Bronchial epithelial cell (primary cell): ENCODE measurements at regions not wholly inside any gene's neighbourhood (a gene's known extent, or its start where the extent isn't known, plus 50 kb on each side); places are given as distances from the start of the nearest gene placed in this dataset.
A peak's percentile ranks its signal among the peaks of the same experiment; 100 is the strongest.

ENCODE experiments used
- DNase-seq: peaks from one replicate; pipeline ENCODE4 v3.0.0-alpha.2; 2010; ENCODE audit warnings: low read depth
- FAIRE-seq: peaks from 2 replicates; lab custom pipeline; 2011; peaks lifted over from hg19 to GRCh38; lab: Jason Lieb, UNC
- H3K27me3 ChIP-seq: 2 replicates; pipeline ENCODE4 v1.5.1; 2011; ENCODE audit warnings: low read length; ENCODE audit not compliant: control insufficient read depth, insufficient read depth
- H3K36me3 ChIP-seq: 2 replicates; pipeline ENCODE4 v1.5.1; 2011; ENCODE audit warnings: low read length; ENCODE audit not compliant: control insufficient read depth, insufficient read depth
- H3K4me3 ChIP-seq: 2 replicates; pipeline ENCODE4 v1.5.1; 2011; ENCODE audit warnings: mild to moderate bottlenecking, low read depth, low read length, control low read depth
- CTCF ChIP-seq: IDR thresholded peaks from 2 replicates; pipeline ENCODE4 v1.5.1; 2011; ENCODE audit warnings: mild to moderate bottlenecking, moderate library complexity, low read length, control low read depth, inconsistent platforms; ENCODE audit not compliant: insufficient read depth, severe bottlenecking

DNA sequence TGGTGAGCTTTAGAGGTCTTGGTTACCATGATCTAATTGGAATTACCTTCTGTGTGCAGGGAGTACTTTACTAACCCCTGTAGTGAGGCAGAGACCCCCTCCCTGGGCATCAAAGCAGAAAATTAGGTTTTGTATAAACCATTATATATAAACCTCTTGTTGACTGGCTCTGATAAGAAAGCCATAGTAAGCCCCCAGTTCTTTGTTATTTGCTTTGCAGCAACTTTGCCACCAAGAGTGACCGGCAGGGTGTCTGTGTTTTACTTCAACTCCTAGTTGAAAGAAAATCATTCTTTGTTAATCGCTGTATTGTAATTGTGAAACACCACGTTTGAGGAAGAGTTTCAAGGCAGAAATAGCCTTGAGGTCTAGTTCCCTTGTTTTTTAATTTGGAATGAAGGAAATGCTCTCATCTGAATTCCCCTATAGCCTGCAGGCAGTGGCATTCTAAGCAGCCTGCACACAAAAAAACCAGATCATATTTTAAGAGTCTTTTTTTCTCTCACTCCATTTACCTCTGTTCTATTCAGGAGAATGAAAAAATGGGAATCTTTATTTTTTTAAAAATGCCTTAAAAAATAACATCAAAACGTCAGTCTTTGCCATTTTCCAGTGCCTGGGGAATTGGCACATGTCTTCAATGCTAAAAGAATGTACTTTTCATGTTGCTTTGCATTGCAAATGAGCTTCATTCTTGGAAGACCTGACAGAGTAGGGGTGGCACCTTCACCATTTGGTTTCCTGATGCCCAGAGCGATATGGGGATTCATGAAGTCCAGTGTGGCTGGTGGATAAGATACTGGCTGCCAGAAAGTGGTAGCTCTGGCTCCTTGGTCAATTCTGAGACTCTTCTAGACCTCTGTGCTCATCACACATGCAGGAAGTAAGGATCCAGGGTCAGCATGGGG, 338.1 kb downstream of the SLC4A3 start:
- no peak for TF ChIP-seq CTCF
- DNase-seq (peak; percentile 48), FAIRE-seq (no peak)
- no peaks in the 10 kb centered on the region for H3K36me3 ChIP-seq
- H3K4me3 ChIP-seq, result no peak overlapping the region
- no peaks in the 10 kb centered on the region for H3K27me3 ChIP-seq

DNA sequence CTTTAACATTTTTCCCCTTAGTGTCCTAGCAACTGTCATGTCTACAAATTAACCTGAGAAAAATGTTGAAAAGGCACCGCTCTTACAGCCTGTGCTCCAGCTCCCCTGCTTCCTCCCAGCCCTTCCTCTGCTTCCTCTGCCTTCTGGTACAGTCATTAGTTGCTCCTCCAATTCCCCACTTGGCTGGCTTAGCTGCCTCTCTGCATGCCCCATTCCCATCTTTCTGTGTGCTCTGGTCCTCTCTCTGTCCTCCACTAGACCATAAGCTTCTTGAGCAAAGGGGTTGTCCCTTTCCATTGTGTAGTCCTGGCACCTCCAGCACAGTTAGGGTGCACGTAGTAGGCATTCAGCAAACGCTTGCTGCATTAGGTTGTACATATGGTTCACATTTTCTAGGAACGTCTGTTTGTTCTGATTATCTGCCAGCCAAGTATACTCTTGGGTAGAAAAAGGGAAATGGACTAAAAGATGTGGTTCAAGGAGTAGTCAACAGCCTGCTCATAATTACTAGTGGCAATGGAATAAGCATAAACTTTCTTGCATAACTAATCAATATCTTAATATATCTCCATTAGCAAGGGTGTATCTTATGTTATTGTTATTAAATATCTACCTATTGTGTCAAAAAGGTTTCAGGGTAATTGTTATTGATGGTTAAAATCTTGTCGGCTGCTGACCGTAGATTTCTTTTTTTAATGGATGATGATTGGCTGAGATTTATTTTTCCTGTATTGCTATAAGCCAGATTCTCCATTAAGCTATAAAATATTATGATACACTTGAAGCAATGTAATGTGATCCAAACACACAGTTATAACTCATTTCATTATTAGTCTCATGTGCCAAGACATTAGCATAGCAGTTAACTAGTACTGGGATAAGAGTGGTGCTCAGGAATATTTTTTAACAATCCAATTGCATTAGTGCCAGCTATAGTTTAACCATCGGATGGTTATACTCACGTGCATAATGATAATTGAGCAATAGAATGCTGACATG, 340.1 kb downstream of the SLC4A3 start:
- FAIRE-seq (no peak), DNase-seq (no peak)
- Histone ChIP-seq H3K27me3 (no peaks in the 10 kb centered on the region), H3K4me3 (no peak overlapping the region), H3K36me3 (no peaks in the 10 kb centered on the region)
- TF ChIP-seq CTCF, result no peak

DNA sequence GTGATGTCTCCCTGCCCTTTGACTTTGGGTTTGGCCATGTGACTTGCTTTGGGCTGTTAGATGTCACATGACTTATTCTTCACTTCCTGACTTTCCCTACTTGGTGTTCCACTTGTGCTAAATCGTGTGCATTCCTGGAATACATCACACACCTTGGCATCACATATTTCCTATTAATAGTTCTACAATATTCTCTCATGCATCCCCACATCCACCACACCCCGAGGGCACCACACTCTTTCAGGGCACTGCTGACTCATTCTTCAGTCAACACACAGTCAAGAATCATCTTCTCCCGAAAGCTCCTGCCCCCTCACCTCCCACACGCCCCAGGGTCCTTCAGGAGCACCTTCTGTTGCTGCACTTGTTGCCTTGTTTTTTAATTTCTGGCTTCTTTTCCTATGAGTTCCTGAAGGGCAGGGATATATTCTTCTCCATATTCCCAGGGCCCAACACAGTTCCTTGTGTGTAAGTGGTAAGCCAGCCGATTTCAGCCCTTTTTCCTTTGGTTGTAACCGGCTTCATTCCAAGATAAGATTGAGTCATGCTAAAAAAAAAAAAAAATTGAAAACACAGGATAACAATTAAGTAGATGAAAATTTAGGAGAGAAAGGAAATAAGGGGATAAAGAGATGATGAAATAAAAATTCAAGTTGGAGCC, 341.4 kb downstream of the SLC4A3 start:
- no peaks in the 10 kb centered on the region for H3K36me3 ChIP-seq
- H3K4me3 ChIP-seq, result no peak overlapping the region
- no peak for TF ChIP-seq CTCF
- H3K27me3 ChIP-seq, result no peaks in the 10 kb centered on the region
- FAIRE-seq (no peak), DNase-seq (peak; percentile 97)

GRCh38 chr2:219969508-219969907, 342.1 kb downstream of the SLC4A3 start:
- peak; percentile 83 for DNase-seq
- no peak for TF ChIP-seq CTCF
- no peaks in the 10 kb centered on the region for H3K36me3 ChIP-seq
- no peak for FAIRE-seq
- no peaks in the 10 kb centered on the region for H3K27me3 ChIP-seq
- no peak overlapping the region for H3K4me3 ChIP-seq

DNA sequence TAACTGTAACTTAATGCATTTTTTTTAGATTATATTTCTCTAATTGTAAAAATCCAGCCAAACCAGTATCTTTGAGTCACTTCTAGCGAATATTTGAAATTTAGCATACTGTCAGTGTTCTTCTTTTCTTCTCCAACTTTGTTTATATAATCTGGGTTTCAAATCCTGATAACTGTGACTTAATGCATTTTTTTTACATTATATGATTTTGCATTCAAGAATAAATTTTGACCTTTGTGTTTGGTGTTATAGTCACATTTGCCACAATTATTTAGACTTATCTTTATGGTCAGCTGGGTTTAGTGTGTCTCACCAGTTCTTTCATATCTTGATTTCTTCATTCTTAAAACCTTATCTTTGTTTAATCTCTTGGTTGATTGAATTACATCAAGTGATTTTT, 345.7 kb downstream of the SLC4A3 start:
- Histone ChIP-seq H3K36me3 (no peaks in the 10 kb centered on the region), H3K27me3 (no peaks in the 10 kb centered on the region), H3K4me3 (no peak overlapping the region)
- DNase-seq (no peak), FAIRE-seq (no peak)
- TF ChIP-seq CTCF, result no peak
